Brain microvascular endothelial cell (primary cell): ENCODE measurements at regions not wholly inside any gene's neighbourhood (a gene's known extent, or its start where the extent isn't known, plus 50 kb on each side); places are given as distances from the start of the nearest gene placed in this dataset.

ENCODE experiments used
- DNase-seq: peaks from one replicate; pipeline ENCODE4 v3.0.0-alpha.2; 2020
- H3K27ac ChIP-seq: fragments of 250-450 bp; sonication (Bioruptor Pico); 2 replicates; pipeline ENCODE4 v1.5.1; 2020; ENCODE audit warnings: mild to moderate bottlenecking, moderate library complexity
- H3K27me3 ChIP-seq: fragments of 250-450 bp; sonication (Bioruptor Pico); replicated peaks from 2 replicates; pipeline ENCODE4 v1.5.1; 2020; ENCODE audit warnings: mild to moderate bottlenecking
- H3K36me3 ChIP-seq: fragments of 250-450 bp; sonication (Bioruptor Pico); replicated peaks from 2 replicates; pipeline ENCODE4 v1.5.1; 2020; ENCODE audit warnings: mild to moderate bottlenecking
- H3K4me3 ChIP-seq: 2 replicates; pipeline ENCODE4 v1.5.1; 2011; ENCODE audit warnings: low read depth, mild to moderate bottlenecking, control low read depth, low read length, moderate library complexity
- CTCF ChIP-seq: IDR thresholded peaks from 2 replicates; pipeline ENCODE4 v1.5.1; 2011; ENCODE audit warnings: low read depth, mild to moderate bottlenecking, moderate library complexity, low read length, control low read depth, inconsistent platforms; ENCODE audit errors: missing control alignments
- in situ Hi-C: cut with HindIII; loops from 2 replicates; pipeline ENCODE4 v1.10.0; 2017; ENCODE audit warnings: low sequenced_read_pairs, low pct_ligation_motif_present

DNA sequence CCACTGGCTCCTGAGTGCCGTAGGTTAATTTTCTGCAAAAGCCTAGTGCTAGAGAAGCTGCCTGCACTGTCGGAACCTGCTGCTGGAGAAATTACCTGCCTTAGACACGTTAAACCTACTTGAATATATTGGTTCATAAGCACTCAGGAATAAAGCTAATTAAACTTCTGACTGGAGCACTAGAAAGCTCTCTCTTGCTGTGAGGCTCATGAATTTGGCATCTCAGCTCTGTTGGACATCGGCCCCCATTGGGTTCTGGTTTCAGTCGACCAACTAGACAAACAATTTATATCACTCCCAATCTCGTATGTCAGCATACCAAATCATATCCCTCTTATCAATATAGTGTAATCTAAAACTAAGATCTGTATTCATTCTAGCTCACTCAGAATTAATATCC is 52.4 kb upstream of the SEMA3C start:
- Histone ChIP-seq H3K27me3 (no peaks in the 10 kb centered on the region), H3K4me3 (no peak overlapping the region), H3K36me3 (no peaks in the 10 kb centered on the region), H3K27ac (no peak overlapping the region)
- in situ Hi-C loops, result no loop called here
- DNase-seq, result no peak
- no peak for TF ChIP-seq CTCF
